ENCODE measurements at regions not wholly inside any gene's neighbourhood (a gene's known extent, or its start where the extent isn't known, plus 50 kb on each side); places are given as distances from the start of the nearest gene placed in this dataset.

DNA sequence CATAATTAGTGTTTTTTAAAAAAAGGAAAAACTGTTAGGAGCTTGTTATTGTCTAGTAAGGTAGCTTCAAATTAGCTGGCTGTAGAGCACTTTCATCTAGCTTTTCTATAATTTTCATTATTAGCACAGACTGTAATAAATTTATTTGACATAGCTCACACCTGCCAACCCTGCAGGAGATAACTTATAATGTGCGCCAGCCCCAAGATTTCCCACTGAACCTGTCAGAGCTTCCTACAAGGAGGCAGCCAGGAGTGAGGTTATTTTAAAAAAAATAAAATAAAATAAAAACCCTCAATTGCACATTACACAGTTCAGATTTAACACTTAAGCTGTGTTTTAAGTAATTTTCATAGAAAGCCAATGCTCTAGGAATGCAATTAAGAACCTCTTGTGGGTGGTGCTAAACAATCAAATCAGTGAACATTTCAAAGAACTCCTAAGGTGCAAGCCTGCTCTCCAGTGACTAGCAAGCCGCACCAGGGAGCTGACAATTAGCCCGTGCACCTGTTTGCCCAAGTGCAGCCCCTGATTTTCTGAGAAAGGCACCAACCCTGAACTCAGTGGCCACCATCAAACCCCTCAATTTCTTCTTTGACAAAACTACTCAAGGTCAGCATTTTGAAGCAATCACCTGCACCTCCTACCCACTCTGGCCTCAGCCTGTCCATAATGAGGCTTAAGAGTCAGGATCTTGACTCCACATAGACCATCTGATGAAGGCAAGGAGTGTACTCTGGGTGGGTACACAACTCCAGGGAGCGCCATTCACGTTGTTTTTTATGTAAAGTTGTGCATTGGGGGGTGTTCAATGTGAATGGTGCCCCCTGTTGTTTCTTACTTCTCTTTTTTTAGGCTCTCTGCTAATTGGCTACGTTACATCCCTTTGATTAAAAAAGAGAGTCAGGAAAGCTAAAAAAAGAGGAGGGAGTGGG, 385.3 kb upstream of the WWC1 start:
- TF ChIP-seq, protein P1, sequence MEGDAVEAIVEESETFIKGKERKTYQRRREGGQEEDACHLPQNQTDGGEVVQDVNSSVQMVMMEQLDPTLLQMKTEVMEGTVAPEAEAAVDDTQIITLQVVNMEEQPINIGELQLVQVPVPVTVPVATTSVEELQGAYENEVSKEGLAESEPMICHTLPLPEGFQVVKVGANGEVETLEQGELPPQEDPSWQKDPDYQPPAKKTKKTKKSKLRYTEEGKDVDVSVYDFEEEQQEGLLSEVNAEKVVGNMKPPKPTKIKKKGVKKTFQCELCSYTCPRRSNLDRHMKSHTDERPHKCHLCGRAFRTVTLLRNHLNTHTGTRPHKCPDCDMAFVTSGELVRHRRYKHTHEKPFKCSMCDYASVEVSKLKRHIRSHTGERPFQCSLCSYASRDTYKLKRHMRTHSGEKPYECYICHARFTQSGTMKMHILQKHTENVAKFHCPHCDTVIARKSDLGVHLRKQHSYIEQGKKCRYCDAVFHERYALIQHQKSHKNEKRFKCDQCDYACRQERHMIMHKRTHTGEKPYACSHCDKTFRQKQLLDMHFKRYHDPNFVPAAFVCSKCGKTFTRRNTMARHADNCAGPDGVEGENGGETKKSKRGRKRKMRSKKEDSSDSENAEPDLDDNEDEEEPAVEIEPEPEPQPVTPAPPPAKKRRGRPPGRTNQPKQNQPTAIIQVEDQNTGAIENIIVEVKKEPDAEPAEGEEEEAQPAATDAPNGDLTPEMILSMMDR (IDR thresholded peaks at IDR 0.05), result no peak

DNA sequence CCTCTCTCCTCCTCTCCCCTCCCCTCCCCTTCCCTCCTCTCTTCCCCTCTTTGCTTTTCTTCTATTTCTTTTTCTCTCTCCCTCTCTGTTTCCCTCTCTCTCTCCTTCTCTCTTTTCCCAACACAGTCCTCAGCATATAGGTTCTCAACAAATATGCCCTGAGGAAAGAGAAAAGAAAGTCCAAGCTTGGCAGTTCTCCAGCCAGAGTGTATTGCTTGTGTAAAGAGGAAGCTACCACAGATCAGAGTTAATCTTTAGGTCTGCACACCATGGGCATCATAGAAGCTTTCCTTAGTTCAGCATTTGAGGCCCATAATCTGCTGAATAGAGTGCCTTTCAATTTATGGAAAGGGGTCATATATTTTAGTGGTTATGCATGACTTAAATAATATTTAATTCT, 382.8 kb upstream of the WWC1 start:
- TF ChIP-seq, protein P1 (IDR thresholded peaks at IDR 0.05), result no peak

- TF ChIP-seq, protein P1 (IDR thresholded peaks at IDR 0.05), result no peak
Observed at GRCh38 chr5:167912941-167913665, 378.3 kb upstream of the WWC1 start.

GRCh38 chr5:167915237-167915636, 376.2 kb upstream of the WWC1 start:
- TF ChIP-seq, protein P1 (IDR thresholded peaks at IDR 0.05), result no peak

DNA sequence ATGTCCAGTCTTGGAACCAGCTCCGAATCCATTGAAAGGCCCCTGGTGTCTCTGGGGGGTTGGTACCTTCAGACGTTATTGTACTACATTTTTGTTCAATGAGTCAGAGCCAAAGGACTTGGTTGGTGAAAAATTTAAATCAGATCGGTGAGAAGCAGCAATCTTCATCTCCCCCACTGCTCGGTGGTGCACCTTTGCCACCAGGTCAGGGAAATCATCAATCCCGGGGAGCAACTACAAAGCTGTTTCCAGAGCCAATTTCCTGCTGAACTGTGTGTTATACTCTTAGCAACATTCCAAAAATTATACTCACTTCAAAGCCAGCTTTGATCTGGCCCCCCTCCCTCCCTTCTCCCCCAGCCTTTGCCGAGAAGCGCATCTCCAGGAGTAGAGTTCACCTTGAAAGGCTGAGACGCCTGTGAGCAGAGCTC, 375.2 kb upstream of the WWC1 start:
- TF ChIP-seq, protein P1 (IDR thresholded peaks at IDR 0.05), result no peak

DNA sequence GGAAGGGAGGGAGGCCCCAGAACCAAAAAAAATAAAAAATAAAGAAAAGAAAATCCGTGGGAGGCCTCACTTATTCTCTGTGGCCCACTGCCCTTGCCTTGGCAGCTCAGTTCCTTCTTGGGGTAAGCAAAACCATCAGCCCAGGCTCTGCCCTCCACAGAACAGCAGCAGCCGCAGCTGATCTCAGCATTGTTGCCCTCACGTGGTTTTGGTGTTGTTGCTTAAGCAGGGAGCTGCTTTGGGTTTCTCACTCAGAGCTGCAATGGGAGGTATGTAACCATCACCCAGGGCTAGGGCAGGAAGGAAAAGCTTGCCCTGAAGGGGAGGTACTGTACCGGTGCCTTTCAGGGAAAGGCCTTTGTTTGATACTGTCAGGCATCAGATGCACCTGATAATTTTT, 374.7 kb upstream of the WWC1 start:
- TF ChIP-seq, protein P1 (IDR thresholded peaks at IDR 0.05), result no peak

DNA sequence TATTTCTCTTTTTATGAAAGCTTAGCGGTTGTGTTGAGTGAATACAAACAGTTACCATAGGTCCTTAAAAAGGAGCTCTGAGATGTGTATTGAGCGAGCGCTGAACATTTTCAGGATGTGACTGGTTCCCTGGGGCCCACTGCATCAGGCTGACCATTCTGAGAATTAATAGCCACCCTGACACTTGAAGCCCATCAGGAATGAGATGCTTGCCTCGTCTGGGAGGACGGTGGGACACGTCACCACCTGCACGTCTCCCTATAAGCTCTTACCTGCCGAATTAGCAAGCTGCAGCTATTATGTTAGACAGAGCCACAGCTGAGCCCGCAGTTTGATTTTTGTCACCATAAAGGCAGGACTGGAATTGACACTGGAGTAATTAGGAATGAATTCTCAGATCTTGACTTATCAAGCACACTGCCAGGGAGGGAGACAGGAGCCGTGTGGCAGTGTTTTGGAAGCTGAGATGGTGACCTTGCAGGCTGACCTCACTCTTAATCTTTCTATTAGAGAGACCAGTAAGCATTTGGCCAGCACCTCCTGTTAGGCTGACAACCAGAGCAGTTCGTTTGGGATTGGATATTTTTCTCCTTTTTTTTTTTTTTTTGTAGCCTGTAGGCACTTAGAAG, 373.1 kb upstream of the WWC1 start:
- TF ChIP-seq, protein P1 (IDR thresholded peaks at IDR 0.05), result no peak

All from LNCAP (cell line).